Ectodermal cell (in vitro differentiated cells): ENCODE measurements at regions not wholly inside any gene's neighbourhood (a gene's known extent, or its start where the extent isn't known, plus 50 kb on each side); places are given as distances from the start of the nearest gene placed in this dataset.

Experiments used
- H3K27ac ChIP-seq: 2 replicates; pipeline ENCODE4 v1.7.0; 2013; ENCODE audit warnings: mild to moderate bottlenecking, low read depth, low read length; ENCODE audit not compliant: insufficient read depth, poor library complexity, severe bottlenecking
- H3K27me3 ChIP-seq: 2 replicates; pipeline ENCODE4 v1.7.0; 2013; ENCODE audit warnings: mild to moderate bottlenecking, low read length; ENCODE audit not compliant: insufficient read depth, control insufficient read depth, poor library complexity, severe bottlenecking
- H3K36me3 ChIP-seq: one replicate; pipeline ENCODE4 v1.7.0; 2013; ENCODE audit warnings: low read length; ENCODE audit not compliant: control insufficient read depth, insufficient read depth
- H3K4me1 ChIP-seq: one replicate; pipeline ENCODE4 v1.7.0; 2013; ENCODE audit warnings: low read length; ENCODE audit not compliant: control insufficient read depth, insufficient read depth
- H3K4me3 ChIP-seq: 2 replicates; pipeline ENCODE4 v1.7.0; 2013; ENCODE audit warnings: low read depth, low read length, control low read depth; ENCODE audit not compliant: insufficient read depth
- H3K9me3 ChIP-seq: 2 replicates; pipeline ENCODE4 v1.7.0; 2013; ENCODE audit warnings: mild to moderate bottlenecking, low read length, moderate library complexity; ENCODE audit not compliant: control insufficient read depth
- WGBS, 2 experiments: methylation state at CpG; one replicate each; pipeline ENCODE4 v1.1.7; 2013; ENCODE audit warnings: missing lambda C conversion rate in 2 of 2; 5-methylcytosine and 5-hydroxymethylcytosine counted together

GRCh38 chr5:91691592-91691991 is 308.5 kb upstream of the ARRDC3 start:
- WGBS, 2 experiments, result 91 to 94% methylated on average over 2 of the region's 2 CpGs
- no peaks in the 10 kb centered on the region for H3K27me3 ChIP-seq
- no peak overlapping the region for H3K27ac ChIP-seq
- no peak overlapping the region for H3K4me3 ChIP-seq
- no peaks in the 10 kb centered on the region for H3K4me1 ChIP-seq
- H3K9me3 ChIP-seq, result no peaks in the 10 kb centered on the region
- H3K36me3 ChIP-seq, result no peaks in the 10 kb centered on the region

- H3K27ac ChIP-seq, result no peak overlapping the region
- H3K27me3 ChIP-seq, result no peaks in the 10 kb centered on the region
- WGBS, 2 experiments, result 86 to 91% methylated on average over 3 of the region's 3 CpGs
Measured at GRCh38 chr5:91690921-91691320, 307.8 kb upstream of the ARRDC3 start.

DNA sequence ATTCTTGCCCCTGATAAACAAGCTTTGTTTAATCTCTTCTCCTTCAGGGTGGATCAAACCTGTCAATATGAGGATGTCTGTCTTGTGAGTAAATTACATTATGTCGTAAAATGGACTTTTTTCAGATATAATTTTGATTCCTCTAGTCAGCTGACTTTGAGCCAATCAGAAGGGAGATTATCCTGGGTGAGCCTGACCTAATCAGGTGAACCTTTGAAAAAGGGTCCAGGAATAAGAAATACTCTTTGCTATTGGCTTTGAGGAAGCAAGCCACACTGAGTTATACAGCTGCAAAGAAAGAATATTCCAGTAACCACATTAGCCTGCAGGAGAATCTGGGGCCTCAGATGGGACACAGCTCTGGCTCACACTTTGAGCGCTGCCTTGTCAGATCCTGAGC is 304.3 kb upstream of the ARRDC3 start:
- Histone ChIP-seq H3K4me1 (no peaks in the 10 kb centered on the region), H3K4me3 (no peak overlapping the region), H3K9me3 (no peaks in the 10 kb centered on the region), H3K27me3 (no peaks in the 10 kb centered on the region), H3K36me3 (no peaks in the 10 kb centered on the region), H3K27ac (no peak overlapping the region)
- WGBS, 2 experiments, result 73 to 82% methylated on average over 2 of the region's 2 CpGs

More at GRCh38 chr5:91690921-91691320, 307.8 kb upstream of the ARRDC3 start:
- no peaks in the 10 kb centered on the region for H3K9me3 ChIP-seq
- no peak overlapping the region for H3K4me3 ChIP-seq
- no peaks in the 10 kb centered on the region for H3K36me3 ChIP-seq
- H3K4me1 ChIP-seq, result no peaks in the 10 kb centered on the region

DNA sequence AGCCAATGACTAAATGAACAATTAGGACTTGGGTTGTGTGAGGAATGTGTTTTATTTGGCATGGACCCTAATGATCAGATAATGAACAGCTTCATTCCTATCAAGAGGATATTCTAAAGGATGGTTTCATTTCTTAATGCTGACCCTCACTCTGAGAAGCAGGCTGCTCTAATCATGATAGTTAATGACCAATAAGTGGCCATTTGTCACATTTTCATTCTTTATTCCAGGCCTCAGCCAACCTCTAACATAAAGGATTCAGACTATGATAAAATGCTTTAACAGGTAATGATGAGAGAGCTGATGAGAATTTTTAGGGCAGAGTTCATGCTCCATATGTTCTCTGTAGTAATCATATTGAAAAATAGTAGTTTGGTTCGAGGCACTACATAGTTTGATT is 301.5 kb upstream of the ARRDC3 start:
- no peak overlapping the region for H3K27ac ChIP-seq
- no peak overlapping the region for H3K4me3 ChIP-seq
- H3K4me1 ChIP-seq, result no peaks in the 10 kb centered on the region
- WGBS, 2 experiments, result no CpG with 5 or more reads among the region's 1 CpG
- H3K27me3 ChIP-seq, result no peaks in the 10 kb centered on the region
- no peaks in the 10 kb centered on the region for H3K9me3 ChIP-seq
- no peaks in the 10 kb centered on the region for H3K36me3 ChIP-seq

- H3K9me3 ChIP-seq, result no peaks in the 10 kb centered on the region
- H3K36me3 ChIP-seq, result no peaks in the 10 kb centered on the region
- H3K27me3 ChIP-seq, result no peaks in the 10 kb centered on the region
- 33 to 43% methylated on average over 4 of the region's 4 CpGs for WGBS, 2 experiments
- no peak overlapping the region for H3K27ac ChIP-seq
- H3K4me3 ChIP-seq, result no peak overlapping the region
- peaks cover 11% of the 10 kb centered on the region for H3K4me1 ChIP-seq
Measured at GRCh38 chr5:91670563-91670962, 287.4 kb upstream of the ARRDC3 start.

GRCh38 chr5:91670122-91670521 is 287.0 kb upstream of the ARRDC3 start:
- 86 to 95% methylated on average over 1 to 2 of the region's 2 CpGs for WGBS, 2 experiments
- peaks cover 11% of the 10 kb centered on the region for H3K4me1 ChIP-seq
- no peaks in the 10 kb centered on the region for H3K9me3 ChIP-seq
- no peaks in the 10 kb centered on the region for H3K27me3 ChIP-seq
- no peak overlapping the region for H3K27ac ChIP-seq
- H3K4me3 ChIP-seq, result no peak overlapping the region
- no peaks in the 10 kb centered on the region for H3K36me3 ChIP-seq

DNA sequence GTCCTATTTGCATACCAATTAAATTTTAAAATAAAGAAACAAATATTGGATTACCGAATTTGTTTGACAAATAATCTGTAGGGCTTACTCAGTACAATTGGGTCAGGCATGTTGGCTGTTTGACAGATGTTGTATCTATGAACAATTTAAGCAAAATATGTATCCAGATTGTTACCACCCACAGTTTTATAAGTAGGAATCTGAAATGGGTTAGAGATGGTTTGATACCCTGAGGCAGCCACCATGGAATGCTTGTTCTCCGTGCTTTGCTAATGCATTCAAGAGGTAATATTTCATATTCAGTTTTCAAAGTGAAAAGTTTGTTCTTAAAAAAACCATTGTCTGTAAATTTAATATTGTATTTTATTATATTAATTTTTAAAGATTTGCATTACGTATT is 285.1 kb upstream of the ARRDC3 start:
- Histone ChIP-seq H3K4me3 (no peak overlapping the region), H3K27ac (no peak overlapping the region), H3K9me3 (no peaks in the 10 kb centered on the region), H3K4me1 (peaks cover 11% of the 10 kb centered on the region), H3K27me3 (no peaks in the 10 kb centered on the region), H3K36me3 (no peaks in the 10 kb centered on the region)
- WGBS, 2 experiments, result 100% methylated on average over 3 of the region's 3 CpGs; no CpG with 5 or more reads in 1 of the 2 experiments

- Histone ChIP-seq H3K27me3 (no peaks in the 10 kb centered on the region), H3K4me3 (no peak overlapping the region), H3K36me3 (no peaks in the 10 kb centered on the region), H3K4me1 (no peaks in the 10 kb centered on the region), H3K27ac (no peak overlapping the region), H3K9me3 (no peaks in the 10 kb centered on the region)
Measured at GRCh38 chr5:91652678-91653077, 269.6 kb upstream of the ARRDC3 start.

DNA sequence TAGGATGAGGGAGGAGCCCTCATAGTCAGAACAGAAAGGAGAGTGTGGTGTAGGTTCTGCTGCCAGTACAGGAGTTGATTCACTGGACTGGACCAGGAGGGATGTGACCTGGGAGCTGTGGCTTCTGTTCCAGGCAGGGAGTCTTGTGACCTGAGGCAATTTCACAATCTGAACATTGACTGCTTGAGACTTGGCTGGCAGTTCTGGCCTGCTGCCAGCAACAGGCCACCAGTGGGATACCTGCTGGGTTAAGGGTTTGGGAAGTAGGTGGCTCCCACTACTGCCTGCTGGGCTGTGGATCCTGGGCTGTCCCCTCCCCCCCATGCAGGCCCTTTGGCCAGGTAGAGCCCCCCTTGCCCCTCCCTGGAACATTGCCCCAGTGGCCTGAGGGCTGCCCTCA is 268.6 kb upstream of the ARRDC3 start:
- Histone ChIP-seq H3K4me3 (no peak overlapping the region), H3K27ac (no peak overlapping the region), H3K9me3 (no peaks in the 10 kb centered on the region), H3K4me1 (no peaks in the 10 kb centered on the region), H3K27me3 (no peaks in the 10 kb centered on the region), H3K36me3 (no peaks in the 10 kb centered on the region)

DNA sequence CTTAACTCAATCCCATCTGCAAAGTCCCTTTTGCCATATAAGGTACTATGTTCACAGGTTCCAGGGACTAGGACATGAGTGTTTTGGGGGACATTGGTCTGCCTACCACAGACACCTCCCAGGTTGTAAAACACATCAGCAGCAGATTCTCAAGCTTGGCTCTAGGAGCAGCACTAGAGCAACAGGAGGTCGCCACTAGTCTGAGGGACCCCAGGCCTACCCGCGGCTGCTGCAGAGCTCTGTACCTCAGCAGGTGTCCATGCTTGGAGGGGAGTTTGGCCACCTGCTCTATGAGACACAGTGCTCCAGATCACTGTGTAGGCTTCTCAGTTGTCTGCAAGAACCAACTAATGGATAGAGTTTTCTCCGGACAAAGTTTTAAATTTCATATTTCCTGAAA is 262.2 kb upstream of the ARRDC3 start:
- 84 to 85% methylated on average over 4 of the region's 4 CpGs for WGBS, 2 experiments
- Histone ChIP-seq H3K36me3 (no peaks in the 10 kb centered on the region), H3K4me1 (no peaks in the 10 kb centered on the region), H3K4me3 (no peak overlapping the region), H3K9me3 (no peaks in the 10 kb centered on the region), H3K27ac (no peak overlapping the region), H3K27me3 (no peaks in the 10 kb centered on the region)

DNA sequence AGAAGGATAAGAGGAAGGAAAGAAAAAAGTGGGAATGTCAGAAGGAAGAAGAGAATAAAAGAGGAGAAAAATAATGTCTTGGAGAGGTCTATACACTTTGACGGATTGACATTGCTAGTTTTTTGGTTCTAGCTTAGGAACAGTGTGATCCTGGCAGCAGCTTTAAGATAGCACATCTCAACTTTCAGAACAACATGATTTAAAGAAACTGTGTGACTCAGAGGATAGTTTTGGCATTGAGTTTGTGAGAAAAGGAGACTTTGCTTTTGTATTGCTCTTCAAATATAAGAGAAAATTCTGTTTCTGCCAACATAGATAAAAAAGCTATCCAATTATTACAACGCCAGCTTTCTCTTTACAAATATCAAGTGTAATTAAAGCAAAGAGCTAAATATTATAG is 260.7 kb upstream of the ARRDC3 start:
- WGBS, 2 experiments, result 83 to 100% methylated on average over 1 to 2 of the region's 2 CpGs
- Histone ChIP-seq H3K27ac (no peak overlapping the region), H3K27me3 (no peaks in the 10 kb centered on the region)

More for the DNA sequence above, 260.7 kb upstream of the ARRDC3 start:
- Histone ChIP-seq H3K36me3 (no peaks in the 10 kb centered on the region), H3K4me1 (no peaks in the 10 kb centered on the region), H3K4me3 (no peak overlapping the region), H3K9me3 (no peaks in the 10 kb centered on the region)
